GM12865 (cell line): ENCODE measurements at regions not wholly inside any gene's neighbourhood (a gene's known extent, or its start where the extent isn't known, plus 50 kb on each side); places are given as distances from the start of the nearest gene placed in this dataset.
A peak's percentile ranks its signal among the peaks of the same experiment; 100 is the strongest.
"Not testable (repeated sequence)": the region's sequence is repeated elsewhere in the genome, so short reads cannot be mapped to it uniquely, and the experiment has no call there.

ENCODE experiments used
- DNase-seq: peaks from one replicate; pipeline ENCODE4 v3.0.0; 2010; ENCODE audit warnings: low read depth
- H3K4me3 ChIP-seq: 2 replicates; pipeline ENCODE4 v1.5.1; 2011; ENCODE audit warnings: mild to moderate bottlenecking, low read depth, low read length, control low read depth
- TF ChIP-seq, protein P1 (sequence below): IDR thresholded peaks from 2 replicates; pipeline ENCODE4 v1.5.1; 2011; ENCODE audit warnings: low read length, control low read depth, low read depth, inconsistent platforms; ENCODE audit not compliant: insufficient read depth; ENCODE audit errors: missing control alignments

DNA sequence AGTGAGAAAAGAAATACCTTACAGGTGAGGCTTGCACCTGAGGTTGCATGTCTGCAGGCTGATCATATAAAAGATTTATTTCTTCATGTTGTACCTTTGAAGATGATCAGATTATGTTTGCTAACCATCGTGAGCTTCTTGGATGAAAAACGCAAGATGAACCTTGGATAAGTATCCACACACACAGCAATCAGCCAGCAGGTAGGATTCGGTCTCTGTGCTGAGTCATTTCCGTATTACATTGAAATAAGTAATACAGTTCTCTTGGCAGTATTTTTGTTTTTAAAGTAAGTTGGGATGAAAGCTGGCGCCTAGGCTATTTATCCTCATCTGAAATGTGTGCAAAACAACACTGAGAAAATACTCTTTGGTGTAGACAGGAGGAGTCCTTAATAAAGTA, 109.0 kb upstream of the PRKCQ start:
- TF ChIP-seq, protein P1, sequence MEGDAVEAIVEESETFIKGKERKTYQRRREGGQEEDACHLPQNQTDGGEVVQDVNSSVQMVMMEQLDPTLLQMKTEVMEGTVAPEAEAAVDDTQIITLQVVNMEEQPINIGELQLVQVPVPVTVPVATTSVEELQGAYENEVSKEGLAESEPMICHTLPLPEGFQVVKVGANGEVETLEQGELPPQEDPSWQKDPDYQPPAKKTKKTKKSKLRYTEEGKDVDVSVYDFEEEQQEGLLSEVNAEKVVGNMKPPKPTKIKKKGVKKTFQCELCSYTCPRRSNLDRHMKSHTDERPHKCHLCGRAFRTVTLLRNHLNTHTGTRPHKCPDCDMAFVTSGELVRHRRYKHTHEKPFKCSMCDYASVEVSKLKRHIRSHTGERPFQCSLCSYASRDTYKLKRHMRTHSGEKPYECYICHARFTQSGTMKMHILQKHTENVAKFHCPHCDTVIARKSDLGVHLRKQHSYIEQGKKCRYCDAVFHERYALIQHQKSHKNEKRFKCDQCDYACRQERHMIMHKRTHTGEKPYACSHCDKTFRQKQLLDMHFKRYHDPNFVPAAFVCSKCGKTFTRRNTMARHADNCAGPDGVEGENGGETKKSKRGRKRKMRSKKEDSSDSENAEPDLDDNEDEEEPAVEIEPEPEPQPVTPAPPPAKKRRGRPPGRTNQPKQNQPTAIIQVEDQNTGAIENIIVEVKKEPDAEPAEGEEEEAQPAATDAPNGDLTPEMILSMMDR, result no peak
- no peak for DNase-seq
- no peak overlapping the region for H3K4me3 ChIP-seq

DNA sequence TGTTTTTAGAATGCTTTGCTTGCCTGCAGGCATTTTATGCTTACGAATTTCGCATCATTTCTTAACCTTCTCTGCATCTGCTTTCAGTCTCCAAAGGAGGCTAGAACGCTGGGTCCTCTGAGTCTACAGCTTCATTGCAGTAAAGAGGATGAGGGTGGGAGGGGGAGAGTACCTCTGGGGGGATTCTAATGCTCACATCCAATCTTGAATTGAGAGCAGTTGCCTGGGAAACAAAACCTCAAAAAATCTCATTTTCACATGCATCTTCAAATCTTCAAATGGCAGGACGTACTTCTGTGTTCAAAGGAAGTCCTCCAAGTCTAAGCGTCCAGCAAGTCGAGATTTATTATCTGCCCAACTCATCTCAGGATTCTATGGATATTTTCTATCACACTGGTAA, 100.7 kb upstream of the PRKCQ start:
- DNase-seq, result no peak
- TF ChIP-seq, protein P1, result no peak
- H3K4me3 ChIP-seq, result no peak overlapping the region

DNA sequence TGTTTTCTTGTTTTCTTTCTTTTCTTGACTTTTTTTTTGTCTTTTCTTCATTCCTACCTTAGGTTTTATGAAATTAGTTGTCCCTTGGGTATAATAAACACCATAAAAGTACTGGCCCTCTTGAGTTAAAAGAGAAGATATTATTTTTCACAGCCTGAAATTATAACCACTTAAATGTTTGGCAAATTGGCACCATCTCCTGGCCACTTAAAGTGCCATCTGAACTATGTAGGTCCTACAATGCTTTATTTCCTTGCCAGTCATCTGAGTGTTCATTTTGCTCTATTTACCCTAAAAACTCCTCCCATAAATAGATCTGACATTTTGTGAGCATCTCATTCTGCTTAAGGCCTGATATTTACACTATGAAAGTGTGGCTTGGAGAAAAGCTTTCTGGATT, 98.9 kb upstream of the PRKCQ start:
- no peak overlapping the region for H3K4me3 ChIP-seq
- DNase-seq, result no peak
- TF ChIP-seq, protein P1, result no peak

DNA sequence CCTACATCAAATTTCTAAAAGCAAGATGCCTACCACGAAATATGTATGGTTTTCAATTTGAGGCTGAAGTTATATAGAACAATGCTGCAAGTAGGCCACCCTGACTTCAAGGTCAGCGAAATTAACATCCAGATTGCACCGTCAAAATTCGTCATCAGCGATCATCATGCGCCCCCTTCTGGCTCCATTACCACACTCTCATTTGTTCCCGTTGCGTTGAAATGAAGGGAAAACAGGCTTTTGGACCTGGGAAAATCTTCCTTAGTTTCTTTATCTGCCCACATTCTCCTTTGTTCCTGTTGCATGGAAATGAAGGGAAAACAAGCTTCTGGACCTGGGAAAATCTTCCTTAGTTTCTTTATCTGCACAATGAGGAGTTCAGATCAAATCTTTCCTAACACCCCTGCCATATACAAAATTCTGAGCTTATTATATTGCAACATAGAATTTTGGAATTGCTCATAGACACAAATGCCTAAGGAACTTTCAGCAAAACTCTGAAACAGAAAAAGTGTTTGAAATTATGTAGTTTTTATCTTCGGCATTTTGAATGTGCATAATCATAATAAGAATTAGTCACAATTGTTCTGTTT, 98.2 kb upstream of the PRKCQ start:
- TF ChIP-seq, protein P1, result peak; percentile 56
- H3K4me3 ChIP-seq, result no peak overlapping the region
- DNase-seq, result peak; percentile 38

DNA sequence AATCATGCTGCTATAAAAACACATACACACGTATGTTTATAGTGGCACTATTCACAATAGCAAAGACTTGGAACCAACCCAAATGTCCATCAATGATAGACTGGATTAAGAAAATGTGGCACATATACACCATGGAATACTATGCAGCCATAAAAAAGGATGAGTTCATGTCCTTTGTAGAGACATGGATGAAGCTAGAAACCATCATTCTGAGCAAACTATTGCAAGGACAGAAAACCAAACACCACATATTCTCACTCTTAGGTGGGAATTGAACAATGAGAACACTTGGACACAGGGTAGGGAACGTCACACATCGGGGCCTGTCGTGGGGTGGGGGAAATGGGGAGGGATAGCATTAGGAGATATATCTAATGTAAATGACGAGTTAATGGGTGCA, 97.1 kb upstream of the PRKCQ start:
- not testable (repeated sequence) for DNase-seq, H3K4me3 ChIP-seq

DNA sequence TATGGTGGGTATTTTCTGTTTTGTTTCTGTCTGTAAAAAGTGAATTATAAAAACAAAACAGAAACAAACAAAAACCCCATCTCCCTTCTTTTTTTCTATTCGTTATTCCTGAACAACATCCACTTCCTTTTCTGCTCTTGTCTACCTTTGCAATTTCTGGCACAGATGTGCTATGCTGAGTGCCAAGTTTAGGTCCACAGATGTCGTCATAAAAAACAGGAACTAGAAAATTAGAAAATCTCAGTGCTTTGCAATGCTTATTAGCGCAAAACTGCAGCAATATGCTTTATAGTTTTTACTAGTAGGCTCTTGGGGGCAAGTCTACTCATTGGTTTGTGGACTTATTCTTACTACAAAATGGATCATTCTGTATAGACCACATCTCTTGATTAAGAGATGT, 94.2 kb upstream of the PRKCQ start:
- DNase-seq, result no peak
- TF ChIP-seq, protein P1, result no peak

DNA sequence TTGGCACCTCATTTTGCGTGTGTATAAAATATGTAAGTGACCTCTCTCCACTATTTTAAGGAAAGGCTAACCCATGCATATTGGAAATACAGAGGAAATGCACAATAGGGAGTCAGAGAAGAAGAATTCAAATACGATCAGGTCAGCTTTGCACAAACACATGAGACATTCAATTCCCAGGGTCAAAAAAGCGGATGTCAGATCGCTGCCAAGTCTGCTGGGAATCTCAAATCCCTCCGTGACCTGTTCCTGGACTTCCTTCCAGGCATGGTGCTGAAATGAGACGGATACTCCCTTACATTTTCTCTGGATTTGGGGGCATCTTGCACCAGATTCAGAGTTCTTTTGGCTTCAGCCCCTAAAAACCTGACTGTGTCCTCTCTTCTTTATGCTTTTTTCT, 91.9 kb upstream of the PRKCQ start:
- H3K4me3 ChIP-seq, result no peak overlapping the region
- TF ChIP-seq, protein P1, result no peak
- no peak for DNase-seq

More for the DNA sequence above, 94.2 kb upstream of the PRKCQ start:
- H3K4me3 ChIP-seq, result no peak overlapping the region

DNA sequence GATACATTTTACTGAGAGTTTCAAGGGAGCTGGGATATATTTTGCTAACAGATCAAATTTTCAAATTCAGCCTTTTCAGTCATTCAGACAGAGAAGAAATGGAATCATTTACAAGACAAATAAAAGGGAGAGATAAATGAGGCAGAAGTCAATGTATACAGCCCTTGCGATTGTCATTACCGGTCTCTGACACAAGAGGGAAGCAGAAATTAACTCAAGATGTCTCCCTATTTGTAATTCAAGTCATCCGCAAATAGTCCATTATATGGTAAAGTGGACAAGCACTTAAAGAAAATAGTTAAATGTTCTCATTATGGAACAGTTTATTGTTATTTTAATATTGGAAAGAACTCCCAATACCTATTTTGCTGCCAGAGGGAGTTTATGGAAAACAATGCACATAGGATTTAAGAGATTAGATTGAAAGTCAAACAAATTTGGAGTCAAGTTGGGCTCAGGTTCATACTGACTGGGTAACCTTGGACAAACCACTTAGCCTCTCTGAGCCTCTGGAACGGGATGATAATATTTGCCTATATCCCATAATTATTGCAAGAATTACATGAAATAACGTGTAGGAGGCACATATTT, 89.3 kb upstream of the PRKCQ start:
- peak; percentile 44 for DNase-seq
- H3K4me3 ChIP-seq, result no peak overlapping the region
- TF ChIP-seq, protein P1, result peak; percentile 48
